ENCODE measurements at regions not wholly inside any gene's neighbourhood (a gene's known extent, or its start where the extent isn't known, plus 50 kb on each side); places are given as distances from the start of the nearest gene placed in this dataset.

GRCh38 chr4:108361886-108362285 is 193.2 kb upstream of the LEF1 start:
- TF ChIP-seq EZH2phosphoT487 (IDR thresholded peaks at IDR 0.05; ENCODE audit: insufficient read depth, low read depth) (no peak), EZH2 (IDR thresholded peaks at IDR 0.05; ENCODE audit: insufficient read depth, poor library complexity, severe bottlenecking) (no peak)
